Calu3 (cell line): ENCODE measurements at regions not wholly inside any gene's neighbourhood (a gene's known extent, or its start where the extent isn't known, plus 50 kb on each side); places are given as distances from the start of the nearest gene placed in this dataset.
"Not testable (repeated sequence)": the region's sequence is repeated elsewhere in the genome, so short reads cannot be mapped to it uniquely, and the experiment has no call there.

Experiments
- BruUV-seq: library from RNA; stranded (reverse); fragments of 400-500 nt; replicated peaks from 2 replicates; lab custom pipeline; 2021; lab: Mats Ljungman, UMichigan
- CTCF ChIA-PET: fragments of 300-600 bp; sonication (Branson Sonifier 250); formaldehyde crosslinking; loops from one replicate; lab custom pipeline; 2022; ENCODE audit warnings: antibody characterized with exemption; lab: Charles Lee
- DNase-seq: peaks from one replicate; pipeline ENCODE4 v3.0.0; 2022
- H3K27ac Mint-ChIP-seq: one replicate; pipeline ENCODE4 v1.8.0; 2022; ENCODE audit warnings: mixed read lengths; ENCODE audit not compliant: unreplicated experiment
- H3K27me3 Mint-ChIP-seq: one replicate; pipeline ENCODE4 v1.8.0; 2022; ENCODE audit warnings: mixed read lengths; ENCODE audit not compliant: unreplicated experiment
- H3K36me3 Mint-ChIP-seq: one replicate; pipeline ENCODE4 v1.8.0; 2022; ENCODE audit warnings: mild to moderate bottlenecking, moderate library complexity, mixed read lengths; ENCODE audit not compliant: insufficient read depth, unreplicated experiment
- H3K4me1 Mint-ChIP-seq: one replicate; pipeline ENCODE4 v1.8.0; 2022; ENCODE audit warnings: mild to moderate bottlenecking, low read depth, mixed read lengths; ENCODE audit not compliant: unreplicated experiment
- H3K4me3 Mint-ChIP-seq: one replicate; pipeline ENCODE4 v1.8.0; 2022; ENCODE audit warnings: mild to moderate bottlenecking, low read depth, moderate library complexity, mixed read lengths; ENCODE audit not compliant: unreplicated experiment
- H3K9me3 Mint-ChIP-seq: one replicate; pipeline ENCODE4 v1.8.0; 2022; ENCODE audit warnings: low read depth, mixed read lengths; ENCODE audit not compliant: unreplicated experiment
- intact Hi-C: fragments of 100-400 bp; cut with micrococcal nuclease; formaldehyde crosslinking; loops from one replicate; pipeline ENCODE4 v1.10.0; 2022; ENCODE audit not compliant: unreplicated experiment
- TF ChIP-seq, protein P1 (sequence below): fragments of 200-600 bp; IDR thresholded peaks from one replicate; pipeline ENCODE4 v1.8.0; 2022; ENCODE audit warnings: antibody characterized with exemption; ENCODE audit not compliant: unreplicated experiment

DNA sequence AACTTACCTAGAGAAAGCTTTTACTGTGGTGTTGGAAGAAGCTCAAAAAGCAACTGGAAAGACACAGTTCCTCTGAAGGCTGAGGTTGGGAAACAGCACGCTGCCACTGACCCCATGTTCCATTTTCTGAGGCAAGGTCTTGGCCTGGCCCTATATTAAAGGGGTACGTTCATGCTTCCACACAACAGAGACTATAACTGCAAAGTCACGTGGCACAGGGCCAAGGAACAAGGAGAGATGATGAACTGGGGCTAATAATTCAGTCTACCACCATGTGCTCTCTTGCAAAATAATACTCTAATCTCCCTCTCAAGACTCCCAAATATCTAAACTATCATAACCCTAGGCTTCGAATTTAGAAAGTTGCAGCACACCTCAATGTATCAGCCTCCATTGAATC is 381.6 kb downstream of the DSEL start:
- intact Hi-C loops: no loop called here
- H3K36me3 Mint-ChIP-seq: no peaks in the 10 kb centered on the region
- H3K27me3 Mint-ChIP-seq: no peaks in the 10 kb centered on the region
- H3K4me1 Mint-ChIP-seq: no peaks in the 10 kb centered on the region
- BruUV-seq: no TSS peak
- H3K27ac Mint-ChIP-seq: no peak overlapping the region
- DNase-seq: no peak
- CTCF ChIA-PET: no interaction called here
- TF ChIP-seq, protein P1, sequence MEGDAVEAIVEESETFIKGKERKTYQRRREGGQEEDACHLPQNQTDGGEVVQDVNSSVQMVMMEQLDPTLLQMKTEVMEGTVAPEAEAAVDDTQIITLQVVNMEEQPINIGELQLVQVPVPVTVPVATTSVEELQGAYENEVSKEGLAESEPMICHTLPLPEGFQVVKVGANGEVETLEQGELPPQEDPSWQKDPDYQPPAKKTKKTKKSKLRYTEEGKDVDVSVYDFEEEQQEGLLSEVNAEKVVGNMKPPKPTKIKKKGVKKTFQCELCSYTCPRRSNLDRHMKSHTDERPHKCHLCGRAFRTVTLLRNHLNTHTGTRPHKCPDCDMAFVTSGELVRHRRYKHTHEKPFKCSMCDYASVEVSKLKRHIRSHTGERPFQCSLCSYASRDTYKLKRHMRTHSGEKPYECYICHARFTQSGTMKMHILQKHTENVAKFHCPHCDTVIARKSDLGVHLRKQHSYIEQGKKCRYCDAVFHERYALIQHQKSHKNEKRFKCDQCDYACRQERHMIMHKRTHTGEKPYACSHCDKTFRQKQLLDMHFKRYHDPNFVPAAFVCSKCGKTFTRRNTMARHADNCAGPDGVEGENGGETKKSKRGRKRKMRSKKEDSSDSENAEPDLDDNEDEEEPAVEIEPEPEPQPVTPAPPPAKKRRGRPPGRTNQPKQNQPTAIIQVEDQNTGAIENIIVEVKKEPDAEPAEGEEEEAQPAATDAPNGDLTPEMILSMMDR: no peak
- H3K4me3 Mint-ChIP-seq: no peak overlapping the region
- H3K9me3 Mint-ChIP-seq: no peaks in the 10 kb centered on the region

DNA sequence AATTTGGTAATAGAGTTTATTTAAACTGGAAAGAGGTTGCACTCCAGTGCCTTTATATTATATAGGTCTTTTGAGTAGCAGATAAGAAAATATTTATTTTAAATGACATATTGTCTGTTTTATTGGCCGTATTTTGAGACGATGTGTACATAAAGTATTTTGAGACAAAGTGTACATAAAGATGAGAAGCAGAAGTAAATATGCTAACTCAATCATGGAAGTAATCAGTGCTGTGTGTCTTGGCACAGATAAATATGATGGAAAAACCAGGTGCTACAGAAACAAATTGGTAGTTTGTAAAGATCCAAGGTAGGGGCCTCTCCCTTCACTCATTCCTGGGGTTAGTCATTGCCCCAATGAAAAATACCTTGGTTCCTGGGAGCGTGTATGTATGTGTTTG is 382.9 kb downstream of the DSEL start:
- Mint-ChIP-seq H3K4me1 (no peaks in the 10 kb centered on the region), H3K36me3 (no peaks in the 10 kb centered on the region), H3K27me3 (no peaks in the 10 kb centered on the region), H3K4me3 (no peak overlapping the region), H3K9me3 (no peaks in the 10 kb centered on the region), H3K27ac (no peak overlapping the region)
- intact Hi-C loops: no loop called here
- no TSS peak for BruUV-seq
- CTCF ChIA-PET: no interaction called here
- TF ChIP-seq, protein P1: no peak
- DNase-seq: no peak

DNA sequence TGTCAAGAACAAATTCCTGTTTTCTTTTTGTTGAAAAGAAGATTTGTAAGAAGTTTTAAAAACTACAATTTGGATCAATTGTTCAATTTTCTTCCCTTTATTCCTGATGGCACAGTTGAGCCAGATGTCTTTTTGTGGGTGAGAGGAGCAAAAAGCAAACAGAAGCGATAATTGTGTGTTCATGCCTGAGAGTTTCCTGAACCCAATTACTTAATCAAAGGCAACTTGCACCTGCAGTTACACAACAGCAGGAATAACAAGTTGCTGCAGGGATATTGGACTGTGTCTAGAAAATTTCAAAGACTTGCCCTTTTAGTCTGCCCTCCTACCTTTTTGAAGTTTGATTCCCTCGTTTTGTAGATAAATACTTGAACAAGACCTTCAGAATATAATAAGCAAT is 383.6 kb downstream of the DSEL start:
- Mint-ChIP-seq H3K36me3 (no peaks in the 10 kb centered on the region), H3K4me1 (no peaks in the 10 kb centered on the region), H3K4me3 (no peak overlapping the region), H3K27me3 (no peaks in the 10 kb centered on the region), H3K27ac (no peak overlapping the region), H3K9me3 (peaks cover 3% of the 10 kb centered on the region)
- TF ChIP-seq, protein P1: no peak
- DNase-seq: no peak
- no TSS peak for BruUV-seq
- CTCF ChIA-PET: no interaction called here
- intact Hi-C loops: no loop called here

DNA sequence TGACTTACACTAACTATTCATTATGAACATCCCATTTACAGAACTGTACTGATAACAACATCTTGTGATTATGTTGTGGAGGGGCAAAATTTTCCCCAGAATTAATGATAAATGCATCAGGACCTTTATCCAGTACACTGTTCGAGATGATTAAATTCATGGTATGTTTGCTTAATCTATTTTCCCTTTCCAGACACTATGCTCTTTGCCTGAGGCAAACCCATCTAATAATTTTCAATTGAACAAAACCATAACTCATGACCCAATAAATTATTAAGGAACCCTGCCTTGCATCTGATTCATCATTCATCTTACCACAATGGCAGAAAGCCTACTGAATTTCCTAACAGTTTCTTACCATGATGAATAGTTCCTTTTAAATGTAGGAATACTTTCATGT is 385.0 kb downstream of the DSEL start:
- no peak overlapping the region for H3K4me3 Mint-ChIP-seq
- intact Hi-C loops: no loop called here
- H3K36me3 Mint-ChIP-seq: no peaks in the 10 kb centered on the region
- H3K9me3 Mint-ChIP-seq: peaks cover 3% of the 10 kb centered on the region
- H3K27ac Mint-ChIP-seq: no peak overlapping the region
- no TSS peak for BruUV-seq
- no peak for DNase-seq
- TF ChIP-seq, protein P1: no peak
- CTCF ChIA-PET: no interaction called here
- H3K27me3 Mint-ChIP-seq: no peaks in the 10 kb centered on the region
- H3K4me1 Mint-ChIP-seq: no peaks in the 10 kb centered on the region

DNA sequence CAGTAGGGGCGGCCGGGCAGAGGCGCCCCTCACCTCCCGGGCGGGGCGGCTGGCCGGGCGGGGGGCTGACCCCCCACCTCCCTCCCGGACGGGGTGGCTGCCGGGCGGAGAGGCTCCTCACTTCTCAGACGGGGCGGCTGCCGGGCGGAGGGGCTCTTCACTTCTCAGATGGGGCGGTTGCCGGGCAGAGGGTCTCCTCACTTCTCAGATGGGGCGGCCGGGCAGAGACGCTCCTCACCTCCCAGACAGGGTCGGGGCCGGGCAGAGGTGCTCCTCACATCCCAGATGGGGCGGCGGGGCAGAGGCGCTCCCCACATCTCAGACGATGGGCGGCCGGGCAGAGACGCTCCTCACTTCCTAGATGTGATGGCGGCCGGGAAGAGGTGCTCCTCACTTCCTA is 389.8 kb downstream of the DSEL start:
- H3K36me3 Mint-ChIP-seq, BruUV-seq: not testable (repeated sequence)

More for the DNA sequence above, 389.8 kb downstream of the DSEL start:
- CTCF ChIA-PET, H3K27me3 Mint-ChIP-seq, H3K4me3 Mint-ChIP-seq, H3K27ac Mint-ChIP-seq, DNase-seq, H3K4me1 Mint-ChIP-seq, H3K9me3 Mint-ChIP-seq, intact Hi-C loops: not testable (repeated sequence)
